Neural progenitor cell (in vitro differentiated cells): ENCODE measurements at regions not wholly inside any gene's neighbourhood (a gene's known extent, or its start where the extent isn't known, plus 50 kb on each side); places are given as distances from the start of the nearest gene placed in this dataset.

Source experiments
- EZH2 ChIP-seq: fragments of 200-600 bp; sonication (generic); IDR thresholded peaks from 2 replicates; pipeline ENCODE4 v1.6.1; 2017; ENCODE audit warnings: antibody characterized with exemption, mild to moderate bottlenecking, moderate library complexity
- EZH2phosphoT487 ChIP-seq: fragments of 200-600 bp; sonication (generic); IDR thresholded peaks from 2 replicates; pipeline ENCODE4 v1.6.1; 2017; ENCODE audit warnings: antibody characterized with exemption
- TF ChIP-seq, protein P1 (sequence below): fragments of 200-600 bp; sonication (generic); IDR thresholded peaks from 2 replicates; pipeline ENCODE4 v1.5.1; 2017; ENCODE audit warnings: antibody characterized with exemption, mild to moderate bottlenecking

DNA sequence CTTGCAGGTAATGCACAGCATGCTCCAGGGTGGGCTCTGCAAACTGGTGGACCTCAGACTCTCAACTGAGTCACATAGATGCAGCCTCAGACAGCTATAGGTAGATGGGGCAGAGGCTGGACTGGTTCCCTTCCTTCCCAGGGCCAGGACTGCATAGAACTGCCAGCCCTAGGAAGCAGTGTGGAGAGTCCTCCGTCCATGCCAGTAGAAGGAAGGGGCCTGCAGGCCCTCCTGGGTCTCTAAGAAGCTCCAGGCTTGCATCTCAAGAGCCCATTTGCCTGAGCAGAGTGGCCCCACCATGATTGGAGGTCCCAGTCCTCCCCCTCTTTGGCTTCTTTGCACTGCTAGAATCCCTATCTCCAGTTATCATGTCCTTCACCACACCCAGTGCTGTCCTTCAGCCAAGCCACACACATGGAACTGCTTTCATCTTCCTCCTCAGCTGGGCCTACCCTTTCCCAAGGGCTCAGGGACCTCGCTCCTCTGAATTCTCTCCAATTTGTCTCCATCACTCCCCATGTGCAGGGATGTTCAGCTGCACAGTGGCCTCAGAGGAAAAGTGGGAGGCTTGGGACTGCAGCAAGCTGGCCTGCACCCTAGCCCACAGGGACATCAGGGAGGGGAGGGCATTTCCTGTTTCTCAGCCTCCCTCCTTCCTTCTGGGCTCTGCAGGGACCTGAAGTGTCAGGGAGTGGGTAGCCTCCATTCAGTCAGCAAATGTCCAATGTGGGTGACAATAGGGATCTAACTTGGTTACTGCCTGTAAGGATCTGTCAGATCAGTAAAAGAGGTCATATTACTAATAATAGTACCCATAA is 146.0 kb downstream of the PJA1 start:
- TF ChIP-seq, protein P1, sequence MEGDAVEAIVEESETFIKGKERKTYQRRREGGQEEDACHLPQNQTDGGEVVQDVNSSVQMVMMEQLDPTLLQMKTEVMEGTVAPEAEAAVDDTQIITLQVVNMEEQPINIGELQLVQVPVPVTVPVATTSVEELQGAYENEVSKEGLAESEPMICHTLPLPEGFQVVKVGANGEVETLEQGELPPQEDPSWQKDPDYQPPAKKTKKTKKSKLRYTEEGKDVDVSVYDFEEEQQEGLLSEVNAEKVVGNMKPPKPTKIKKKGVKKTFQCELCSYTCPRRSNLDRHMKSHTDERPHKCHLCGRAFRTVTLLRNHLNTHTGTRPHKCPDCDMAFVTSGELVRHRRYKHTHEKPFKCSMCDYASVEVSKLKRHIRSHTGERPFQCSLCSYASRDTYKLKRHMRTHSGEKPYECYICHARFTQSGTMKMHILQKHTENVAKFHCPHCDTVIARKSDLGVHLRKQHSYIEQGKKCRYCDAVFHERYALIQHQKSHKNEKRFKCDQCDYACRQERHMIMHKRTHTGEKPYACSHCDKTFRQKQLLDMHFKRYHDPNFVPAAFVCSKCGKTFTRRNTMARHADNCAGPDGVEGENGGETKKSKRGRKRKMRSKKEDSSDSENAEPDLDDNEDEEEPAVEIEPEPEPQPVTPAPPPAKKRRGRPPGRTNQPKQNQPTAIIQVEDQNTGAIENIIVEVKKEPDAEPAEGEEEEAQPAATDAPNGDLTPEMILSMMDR: no peak
- TF ChIP-seq EZH2: no peak
- no peak for TF ChIP-seq EZH2phosphoT487
